OCI-LY3 (cell line): ENCODE measurements at regions not wholly inside any gene's neighbourhood (a gene's known extent, or its start where the extent isn't known, plus 50 kb on each side); places are given as distances from the start of the nearest gene placed in this dataset.

Experiments
- H2AFZ ChIP-seq: fragments of 200-600, 300-600 bp; shearing (Covaris generic); 2 replicates; pipeline ENCODE4 v1.6.0; 2014; ENCODE audit warnings: antibody characterized with exemption, low read depth, low read length
- H3K27ac ChIP-seq: fragments of 200-600, 300-600 bp; sonication (generic); 2 replicates; pipeline ENCODE4 v1.5.1; 2014; ENCODE audit warnings: mild to moderate bottlenecking, low read length, moderate library complexity, mixed read lengths
- H3K27me3 ChIP-seq: fragments of 200-600, 300-600 bp; sonication (generic); 2 replicates; pipeline ENCODE4 v1.6.1; 2014; ENCODE audit warnings: low read depth, low read length, mixed read lengths
- H3K36me3 ChIP-seq: fragments of 200-600, 300-600 bp; sonication (generic); replicated peaks from 2 replicates; pipeline ENCODE3; 2014; ENCODE audit warnings: low read depth, low read length, mixed read lengths
- H3K4me1 ChIP-seq: fragments of 300-600, 200-600 bp; sonication (generic); 2 replicates; pipeline ENCODE4 v1.6.1; 2014; ENCODE audit warnings: low read length, mixed read lengths
- H3K4me2 ChIP-seq: fragments of 200-600, 300-600 bp; sonication (generic); 2 replicates; pipeline ENCODE4 v1.6.1; 2014; ENCODE audit warnings: low read length, mixed read lengths
- H3K4me3 ChIP-seq: fragments of 300-600, 200-600 bp; sonication (generic); 2 replicates; pipeline ENCODE4 v1.5.1; 2014; ENCODE audit warnings: antibody characterized with exemption, mild to moderate bottlenecking, low read length, moderate library complexity
- H3K79me2 ChIP-seq: fragments of 300-600, 200-600 bp; shearing (Covaris generic); 2 replicates; pipeline ENCODE4 v1.6.1; 2014; ENCODE audit warnings: mild to moderate bottlenecking, low read length, mixed read lengths
- H3K9ac ChIP-seq: fragments of 300-600, 200-600 bp; shearing (Covaris generic); 2 replicates; pipeline ENCODE4 v1.6.0; 2014; ENCODE audit warnings: mild to moderate bottlenecking, low read length, moderate library complexity
- H3K9me3 ChIP-seq: fragments of 200-600, 300-600 bp; shearing (Covaris generic); 2 replicates; pipeline ENCODE4 v1.6.1; 2014; ENCODE audit warnings: low read length, mixed read lengths; ENCODE audit not compliant: insufficient read depth
- H4K20me1 ChIP-seq: fragments of 200-600, 300-600 bp; sonication (generic); 2 replicates; pipeline ENCODE4 v1.6.1; 2016; ENCODE audit warnings: low read length, mixed read lengths; ENCODE audit not compliant: insufficient read depth
- EZH2phosphoT487 ChIP-seq: fragments of 200-600 bp; shearing (Covaris generic); IDR thresholded peaks from 2 replicates; pipeline ENCODE4 v1.6.1; 2018; ENCODE audit warnings: antibody characterized with exemption, mixed run types, low read depth
- TF ChIP-seq, protein P1 (sequence below): fragments of 200-600, 300-600 bp; sonication (generic); IDR thresholded peaks from 2 replicates; pipeline ENCODE4 v1.5.1; 2014; ENCODE audit warnings: antibody characterized with exemption, low read length, low read depth

DNA sequence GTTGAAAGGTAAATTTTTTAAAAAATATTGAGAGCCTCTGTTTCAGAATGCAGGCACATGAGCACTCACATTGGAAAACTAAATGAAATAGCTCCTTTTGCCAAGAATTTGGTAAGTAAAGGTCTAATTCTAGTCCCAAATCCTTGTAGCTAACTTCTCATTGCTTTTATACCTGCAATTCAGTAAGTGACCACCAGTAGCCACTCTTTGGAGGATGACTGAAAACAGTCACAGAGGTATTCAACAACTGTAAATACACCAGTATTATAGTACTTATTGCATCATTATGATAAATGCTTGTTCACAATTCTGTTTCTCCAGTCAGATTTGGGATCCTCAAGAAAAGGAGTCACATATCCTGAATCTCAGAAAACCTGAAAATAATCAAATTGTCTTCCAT, 562.4 kb upstream of the CDH11 start:
- Histone ChIP-seq H3K4me2 (no peak overlapping the region), H3K79me2 (no peaks in the 10 kb centered on the region), H3K27me3 (no peaks in the 10 kb centered on the region), H3K4me1 (no peaks in the 10 kb centered on the region), H3K4me3 (no peak overlapping the region), H3K27ac (no peak overlapping the region), H3K9ac (no peak overlapping the region), H3K36me3 (no peaks in the 10 kb centered on the region), H3K9me3 (no peaks in the 10 kb centered on the region), H2AFZ (no peak overlapping the region), H4K20me1 (no peaks in the 10 kb centered on the region)
- no peak for TF ChIP-seq EZH2phosphoT487
- TF ChIP-seq, protein P1, sequence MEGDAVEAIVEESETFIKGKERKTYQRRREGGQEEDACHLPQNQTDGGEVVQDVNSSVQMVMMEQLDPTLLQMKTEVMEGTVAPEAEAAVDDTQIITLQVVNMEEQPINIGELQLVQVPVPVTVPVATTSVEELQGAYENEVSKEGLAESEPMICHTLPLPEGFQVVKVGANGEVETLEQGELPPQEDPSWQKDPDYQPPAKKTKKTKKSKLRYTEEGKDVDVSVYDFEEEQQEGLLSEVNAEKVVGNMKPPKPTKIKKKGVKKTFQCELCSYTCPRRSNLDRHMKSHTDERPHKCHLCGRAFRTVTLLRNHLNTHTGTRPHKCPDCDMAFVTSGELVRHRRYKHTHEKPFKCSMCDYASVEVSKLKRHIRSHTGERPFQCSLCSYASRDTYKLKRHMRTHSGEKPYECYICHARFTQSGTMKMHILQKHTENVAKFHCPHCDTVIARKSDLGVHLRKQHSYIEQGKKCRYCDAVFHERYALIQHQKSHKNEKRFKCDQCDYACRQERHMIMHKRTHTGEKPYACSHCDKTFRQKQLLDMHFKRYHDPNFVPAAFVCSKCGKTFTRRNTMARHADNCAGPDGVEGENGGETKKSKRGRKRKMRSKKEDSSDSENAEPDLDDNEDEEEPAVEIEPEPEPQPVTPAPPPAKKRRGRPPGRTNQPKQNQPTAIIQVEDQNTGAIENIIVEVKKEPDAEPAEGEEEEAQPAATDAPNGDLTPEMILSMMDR: no peak

DNA sequence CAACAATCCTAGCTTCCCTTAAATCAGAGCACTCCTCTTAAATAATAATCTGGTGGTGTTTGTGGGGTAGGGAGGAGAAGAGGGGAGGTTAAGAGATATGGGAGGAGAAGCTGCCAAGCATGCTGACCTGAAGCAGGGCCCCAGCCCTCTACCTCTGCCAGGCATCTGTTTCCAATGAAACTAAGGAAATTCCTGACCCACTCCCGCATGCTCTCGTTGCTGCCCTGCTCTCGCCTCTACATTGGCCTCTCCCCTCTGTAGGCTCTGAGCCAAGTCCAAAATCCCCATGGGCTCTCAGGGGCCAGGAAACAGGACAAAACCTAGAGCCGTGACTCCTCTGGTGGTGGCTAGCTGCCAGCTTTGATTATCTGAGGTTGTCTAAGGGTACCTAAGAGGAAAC, 559.5 kb upstream of the CDH11 start:
- Histone ChIP-seq H4K20me1 (no peaks in the 10 kb centered on the region), H3K36me3 (no peaks in the 10 kb centered on the region), H3K27ac (no peak overlapping the region), H3K27me3 (no peaks in the 10 kb centered on the region), H3K4me3 (no peak overlapping the region), H3K9ac (no peak overlapping the region), H3K4me1 (no peaks in the 10 kb centered on the region), H3K4me2 (no peak overlapping the region), H2AFZ (no peak overlapping the region), H3K79me2 (no peaks in the 10 kb centered on the region), H3K9me3 (no peaks in the 10 kb centered on the region)
- TF ChIP-seq EZH2phosphoT487: no peak
- TF ChIP-seq, protein P1: no peak

DNA sequence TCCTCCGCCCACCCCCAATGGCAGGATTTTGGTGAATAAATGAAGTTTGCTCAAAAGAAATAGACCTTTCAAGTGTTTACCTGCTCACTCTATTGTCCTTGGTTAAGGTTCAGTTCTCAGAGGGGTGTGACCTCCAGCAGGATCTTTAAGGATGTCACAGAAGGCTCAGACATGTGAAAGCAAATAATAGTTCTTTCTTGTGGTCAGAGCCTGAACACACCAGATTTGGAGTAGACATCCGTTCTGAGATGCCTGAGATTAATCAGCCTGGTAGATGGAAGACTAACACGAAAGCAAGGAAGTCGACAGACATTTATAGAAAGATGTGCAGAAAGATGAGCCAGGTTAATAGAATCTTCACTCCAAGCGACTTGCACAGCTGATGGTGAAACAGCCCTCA, 557.9 kb upstream of the CDH11 start:
- Histone ChIP-seq H3K9me3 (no peaks in the 10 kb centered on the region), H4K20me1 (no peaks in the 10 kb centered on the region), H3K36me3 (no peaks in the 10 kb centered on the region), H3K27ac (no peak overlapping the region), H3K79me2 (no peaks in the 10 kb centered on the region), H3K4me1 (no peaks in the 10 kb centered on the region), H3K9ac (no peak overlapping the region), H3K4me2 (no peak overlapping the region), H3K27me3 (no peaks in the 10 kb centered on the region), H3K4me3 (no peak overlapping the region), H2AFZ (no peak overlapping the region)
- no peak for TF ChIP-seq EZH2phosphoT487
- TF ChIP-seq, protein P1: no peak

DNA sequence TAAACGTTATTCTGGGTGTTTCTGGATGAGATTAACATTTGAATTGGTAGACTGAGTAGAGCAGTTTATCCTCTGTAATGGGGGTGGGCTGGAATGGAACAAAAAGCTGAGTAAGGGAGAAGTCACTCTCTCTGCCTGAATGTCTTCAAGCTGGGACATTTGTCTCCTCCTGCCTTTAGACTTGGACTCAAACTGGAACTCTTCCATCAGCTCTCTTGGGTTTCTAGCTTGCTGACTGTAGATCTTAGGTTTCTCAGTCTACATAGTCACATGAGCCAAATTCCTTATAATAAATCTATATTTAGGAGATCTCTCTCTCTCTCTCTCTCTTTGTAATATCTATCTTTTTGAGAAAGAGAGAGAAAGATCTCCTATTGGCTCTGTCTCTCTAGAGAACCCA, 553.3 kb upstream of the CDH11 start:
- Histone ChIP-seq H2AFZ (no peak overlapping the region), H3K27ac (no peak overlapping the region), H3K36me3 (no peaks in the 10 kb centered on the region), H3K4me3 (no peak overlapping the region), H3K4me1 (no peaks in the 10 kb centered on the region), H3K9me3 (no peaks in the 10 kb centered on the region), H3K4me2 (no peak overlapping the region), H3K9ac (no peak overlapping the region), H4K20me1 (no peaks in the 10 kb centered on the region), H3K79me2 (no peaks in the 10 kb centered on the region), H3K27me3 (no peaks in the 10 kb centered on the region)
- TF ChIP-seq EZH2phosphoT487: no peak
- TF ChIP-seq, protein P1: no peak
